SK-N-SH (cell line): ENCODE measurements at regions not wholly inside any gene's neighbourhood (a gene's known extent, or its start where the extent isn't known, plus 50 kb on each side); places are given as distances from the start of the nearest gene placed in this dataset.

Experiments
- CTCF ChIA-PET: fragments of 300-600, 350-600 bp; formaldehyde crosslinking; extraction: SDS; loops from one replicate; lab custom pipeline; 2021; lab: Yijun Ruan, JAX
- POLR2A ChIA-PET: fragments of 350-600 bp; sonication (Branson Sonifier 250); formaldehyde crosslinking; extraction: SDS; loops from one replicate; lab custom pipeline; 2020; ENCODE audit warnings: antibody characterized with exemption, inconsistent platforms; lab: Yijun Ruan, JAX
- DNase-seq: peaks from one replicate; pipeline ENCODE4 v3.0.0; 2012
- H2AFZ ChIP-seq: fragments of 200-600 bp; sonication (generic); 2 replicates; pipeline ENCODE4 v1.8.1; 2016; ENCODE audit warnings: antibody characterized with exemption, mild to moderate bottlenecking, low read depth
- H3F3A ChIP-seq: fragments of 200-600 bp; sonication (generic); replicated peaks from 2 replicates; pipeline ENCODE3; 2016; ENCODE audit warnings: antibody characterized with exemption, mild to moderate bottlenecking; ENCODE audit not compliant: insufficient read depth
- H3K27ac ChIP-seq, 2 experiments: fragments of 200-500 bp in 1 of 2; fragments of 200-600 bp in 1 of 2; sonication (Bioruptor generic) in 1 of 2; sonication (generic), shearing (Covaris generic) in 1 of 2; 2 replicates each; pipeline versions ENCODE4 v1.5.1 to v1.6.1; 2014 to 2016; ENCODE audit warnings: low read depth in 2 of 2, inconsistent platforms in 1 of 2, low read length in 1 of 2, mild to moderate bottlenecking in 1 of 2, mixed read lengths in 1 of 2
- H3K27me3 ChIP-seq: fragments of 200-600 bp; sonication (generic), shearing (Covaris generic); 2 replicates; pipeline ENCODE4 v1.6.1; 2016; ENCODE audit warnings: mixed run types; ENCODE audit not compliant: insufficient read depth
- H3K36me3 ChIP-seq, 2 experiments: fragments of 200-500 bp in 1 of 2; fragments of 200-600 bp in 1 of 2; sonication (Bioruptor generic) in 1 of 2; sonication (generic) in 1 of 2; replicated peaks in 1 of 2; 2 replicates each; pipeline versions ENCODE3 to v1.5.1; 2014 to 2016; ENCODE audit warnings: low read length in 1 of 2, mild to moderate bottlenecking in 1 of 2; ENCODE audit not compliant: insufficient read depth in 2 of 2, control insufficient read depth in 1 of 2
- H3K4me1 ChIP-seq, 2 experiments: fragments of 200-500 bp in 1 of 2; fragments of 200-600 bp in 1 of 2; sonication (Bioruptor generic) in 1 of 2; sonication (generic), shearing (Covaris generic) in 1 of 2; 2 replicates each; pipeline versions ENCODE4 v1.5.1 to v1.6.1; 2014 to 2016; ENCODE audit warnings: low read depth in 1 of 2, low read length in 1 of 2, mixed run types in 1 of 2; ENCODE audit not compliant: insufficient read depth in 2 of 2, control insufficient read depth in 1 of 2
- H3K4me2 ChIP-seq: fragments of 200-600 bp; sonication (generic), shearing (Covaris generic); 2 replicates; pipeline ENCODE4 v1.6.1; 2017; ENCODE audit warnings: mixed run types
- H3K4me3 ChIP-seq, 2 experiments: fragments of 200-500 bp in 1 of 2; fragments of 200-600 bp in 1 of 2; sonication (Bioruptor generic) in 1 of 2; sonication (generic), shearing (Covaris generic) in 1 of 2; 2 replicates each; pipeline versions ENCODE4 v1.5.1 to v1.8.1; 2014 to 2016; ENCODE audit warnings: low read depth in 2 of 2, inconsistent platforms in 1 of 2, low read length in 1 of 2, mild to moderate bottlenecking in 1 of 2, mixed read lengths in 1 of 2, moderate library complexity in 1 of 2
- H3K79me2 ChIP-seq: fragments of 200-600 bp; sonication (generic); 2 replicates; pipeline ENCODE4 v1.8.1; 2017; ENCODE audit warnings: mild to moderate bottlenecking; ENCODE audit not compliant: insufficient read depth
- H3K9ac ChIP-seq: fragments of 200-600 bp; sonication (generic); 2 replicates; pipeline ENCODE4 v1.6.1; 2017; ENCODE audit warnings: mixed run types
- H3K9me2 ChIP-seq: fragments of 200-600 bp; sonication (generic); 2 replicates; pipeline ENCODE4 v1.6.1; 2017; ENCODE audit warnings: mixed run types
- H3K9me3 ChIP-seq: fragments of 200-600 bp; sonication (generic); 2 replicates; pipeline ENCODE4 v1.6.1; 2017; ENCODE audit warnings: mixed run types, mild to moderate bottlenecking, moderate library complexity
- H4K20me1 ChIP-seq: fragments of 200-600 bp; sonication (generic); 2 replicates; pipeline ENCODE4 v1.6.1; 2017; ENCODE audit warnings: mild to moderate bottlenecking, mixed run types; ENCODE audit not compliant: insufficient read depth
- CTCF ChIP-seq: fragments of 200-600 bp; sonication (generic); IDR thresholded peaks from 2 replicates; pipeline ENCODE4 v1.6.1; 2017; ENCODE audit warnings: antibody characterized with exemption, mild to moderate bottlenecking, moderate library complexity
- ELF1 ChIP-seq: IDR thresholded peaks from 2 replicates; pipeline ENCODE4 v1.4.0; 2012
- EP300 ChIP-seq, 2 experiments: IDR thresholded peaks; 2 replicates each; pipeline versions ENCODE4 v1.4.0 to v1.6.1; 2012; ENCODE audit warnings: borderline replicate concordance in 1 of 2, low read depth in 1 of 2, low read length in 1 of 2
- EZH2phosphoT487 ChIP-seq: fragments of 200-600 bp; sonication (generic); IDR thresholded peaks from 2 replicates; pipeline ENCODE4 v1.6.1; 2017; ENCODE audit warnings: low read depth, mixed run types, mild to moderate bottlenecking, antibody characterized with exemption, moderate library complexity, borderline replicate concordance
- FOXJ3 ChIP-seq: sonication (generic); formaldehyde crosslinking; IDR thresholded peaks from 2 replicates; pipeline ENCODE4 v1.5.1; 2020; ENCODE audit warnings: mild to moderate bottlenecking, missing genetic modification reagents
- GATA2 ChIP-seq: sonication (generic); formaldehyde crosslinking; IDR thresholded peaks from 2 replicates; pipeline ENCODE4 v1.5.0; 2020; ENCODE audit warnings: mild to moderate bottlenecking, missing genetic modification reagents
- IRF3 ChIP-seq: fragments of 150-350 bp; IDR thresholded peaks from 2 replicates; pipeline ENCODE4 v1.6.1; 2016; ENCODE audit warnings: mild to moderate bottlenecking, low read depth, low read length
- MXI1 ChIP-seq: IDR thresholded peaks from 2 replicates; pipeline ENCODE4 v1.6.1; 2012; ENCODE audit warnings: mild to moderate bottlenecking, low read depth, low read length, improper control_type of control experiment
- NFIC ChIP-seq: IDR thresholded peaks from 2 replicates; pipeline ENCODE4 v1.4.0; 2012; ENCODE audit warnings: borderline replicate concordance
- PBX3 ChIP-seq: IDR thresholded peaks from 2 replicates; pipeline ENCODE4; 2012
- POLR2AphosphoS5 ChIP-seq: IDR thresholded peaks from 2 replicates; pipeline ENCODE4 v1.6.1; 2012; ENCODE audit warnings: low read depth, low read length
- RAD21 ChIP-seq: IDR thresholded peaks from 2 replicates; pipeline ENCODE4 v1.6.1; 2012; ENCODE audit warnings: mild to moderate bottlenecking, low read length
- RCOR1 ChIP-seq: fragments of 150-350 bp; IDR thresholded peaks from 2 replicates; pipeline ENCODE4 v1.6.1; 2017; ENCODE audit warnings: antibody characterized with exemption, low read length
- RFX5 ChIP-seq: IDR thresholded peaks from 2 replicates; pipeline ENCODE4 v1.6.1; 2012; ENCODE audit warnings: mild to moderate bottlenecking, improper control_type of control experiment, low read length
- RXRA ChIP-seq: IDR thresholded peaks from 2 replicates; pipeline ENCODE4 v1.4.0; 2012; ENCODE audit warnings: low read depth, mild to moderate bottlenecking, borderline replicate concordance
- SIN3A ChIP-seq: IDR thresholded peaks from 2 replicates; pipeline ENCODE4 v1.6.1; 2012; ENCODE audit warnings: low read depth, mild to moderate bottlenecking, low read length, moderate library complexity, borderline replicate concordance
- TCF12 ChIP-seq: IDR thresholded peaks from 2 replicates; pipeline ENCODE4 v1.4.0; 2012
- TEAD4 ChIP-seq: IDR thresholded peaks from 2 replicates; pipeline ENCODE4 v1.4.0; 2012; ENCODE audit warnings: mild to moderate bottlenecking, borderline replicate concordance; ENCODE audit not compliant: insufficient read depth
- YY1 ChIP-seq: IDR thresholded peaks from 2 replicates; pipeline ENCODE4 v1.4.0; 2012; ENCODE audit warnings: low read depth, mild to moderate bottlenecking
- WGBS: methylation state at CpG from one replicate; pipeline ENCODE4 v1.1.6; 2017; ENCODE audit warnings: low lambda C conversion rate; 5-methylcytosine and 5-hydroxymethylcytosine counted together

- Histone ChIP-seq H3K9ac (no peak overlapping the region), H4K20me1 (no peaks in the 10 kb centered on the region), H3K36me3 (no peaks in the 10 kb centered on the region), H3F3A (peaks cover 11% of the 10 kb centered on the region), H3K9me2 (no peaks in the 10 kb centered on the region), H3K27ac (no peak overlapping the region), H3K4me1 (no peaks in the 10 kb centered on the region), H3K27me3 (no peaks in the 10 kb centered on the region), H3K4me2 (no peak overlapping the region), H3K79me2 (no peaks in the 10 kb centered on the region), H3K9me3 (no peaks in the 10 kb centered on the region), H3K4me3 (no peak overlapping the region), H2AFZ (no peak overlapping the region)
- TF ChIP-seq GATA2 (CRISPR knock-in tag) (no peak), FOXJ3 (CRISPR knock-in tag) (no peak), TCF12 (no peak)
- no peak for DNase-seq
- POLR2A ChIA-PET: no interaction called here
- 45% methylated on average over 5 of the region's 8 CpGs for WGBS
- CTCF ChIA-PET: no interaction called here
These were observed 132.3 kb downstream of the RTP5 start for GRCh38 chr2:242001853-242002252.

- ChIA-PET CTCF (no interaction called here), POLR2A (no interaction called here)
- no peaks in the 10 kb centered on the region for H3K79me2 ChIP-seq
- no peak overlapping the region for H3K27ac ChIP-seq
- TF ChIP-seq RCOR1 (no peak), EP300 (IDR thresholded peaks at IDR 0.05; ENCODE audit: borderline replicate concordance in 1 of 2, low read depth in 1 of 2, low read length in 1 of 2) (no peak), NFIC (no peak), RXRA (no peak), EZH2phosphoT487 (no peak), IRF3 (no peak), YY1 (no peak), RFX5 (no peak), TEAD4 (no peak), SIN3A (no peak), GATA2 (CRISPR knock-in tag) (no peak), POLR2AphosphoS5 (no peak), CTCF (no peak), RAD21 (no peak), PBX3 (no peak), MXI1 (no peak), ELF1 (no peak)
- no peak overlapping the region for H3K4me3 ChIP-seq
- H3K4me2 ChIP-seq: no peak overlapping the region
- H3K9me2 ChIP-seq: no peaks in the 10 kb centered on the region
- 71% methylated on average over 8 of the region's 13 CpGs for WGBS
- no peaks in the 10 kb centered on the region for H3K9me3 ChIP-seq
- H3F3A ChIP-seq: peaks cover 11% of the 10 kb centered on the region
- H3K27me3 ChIP-seq: no peaks in the 10 kb centered on the region
- H4K20me1 ChIP-seq: no peaks in the 10 kb centered on the region
- no peaks in the 10 kb centered on the region for H3K4me1 ChIP-seq
- no peak overlapping the region for H3K9ac ChIP-seq
- no peaks in the 10 kb centered on the region for H3K36me3 ChIP-seq
- no peak for DNase-seq
- no peak overlapping the region for H2AFZ ChIP-seq
These were observed 133.4 kb downstream of the RTP5 start for GRCh38 chr2:242002944-242003343.
